OCI-LY7 (cell line): ENCODE measurements at regions not wholly inside any gene's neighbourhood (a gene's known extent, or its start where the extent isn't known, plus 50 kb on each side); places are given as distances from the start of the nearest gene placed in this dataset.

Experiments
- BruUV-seq: library from RNA; stranded (reverse); fragments of 400-500 nt; replicated peaks from 2 replicates; lab custom pipeline; 2021; lab: Mats Ljungman, UMichigan
- CTCF ChIA-PET: fragments of 300-600 bp; sonication (Branson Sonifier 250); formaldehyde crosslinking; loops from one replicate; lab custom pipeline; 2022; ENCODE audit warnings: antibody characterized with exemption; ENCODE audit not compliant: unreplicated experiment; lab: Charles Lee
- POLR2A ChIA-PET: fragments of 300-600 bp; sonication (Branson Sonifier 250); formaldehyde crosslinking; loops from one replicate; lab custom pipeline; 2022; ENCODE audit warnings: antibody characterized with exemption; lab: Charles Lee
- DNase-seq: peaks from one replicate; pipeline ENCODE4 v3.0.0-alpha.2; 2015; ENCODE audit warnings: low spot score
- H2AFZ ChIP-seq: fragments of 200-600 bp; sonication (generic), shearing (Covaris generic); 2 replicates; pipeline ENCODE4 v1.6.1; 2014; ENCODE audit warnings: mild to moderate bottlenecking, antibody characterized with exemption, low read length, moderate library complexity
- H3K27ac ChIP-seq: fragments of 200-600 bp; sonication (generic); 2 replicates; pipeline ENCODE4 v1.5.1; 2014; ENCODE audit warnings: mixed run types, low read depth, mild to moderate bottlenecking, moderate library complexity, low read length, inconsistent platforms; ENCODE audit not compliant: poor library complexity, severe bottlenecking
- H3K36me3 ChIP-seq: fragments of 200-600 bp; sonication (generic); 2 replicates; pipeline ENCODE4 v1.6.1; 2014; ENCODE audit warnings: mild to moderate bottlenecking, antibody characterized with exemption, low read length, moderate library complexity, mixed read lengths; ENCODE audit not compliant: insufficient read depth
- H3K4me1 ChIP-seq: fragments of 200-600 bp; sonication (generic); 2 replicates; pipeline ENCODE4 v1.5.1; 2014; ENCODE audit warnings: mild to moderate bottlenecking, low read length; ENCODE audit not compliant: insufficient read depth, poor library complexity, severe bottlenecking
- H3K4me2 ChIP-seq: fragments of 200-600 bp; sonication (generic); 2 replicates; pipeline ENCODE4 v1.6.1; 2014; ENCODE audit warnings: mild to moderate bottlenecking, low read length
- H3K4me3 ChIP-seq: fragments of 200-600 bp; sonication (generic); 2 replicates; pipeline ENCODE4 v1.5.1; 2014; ENCODE audit warnings: mild to moderate bottlenecking, low read depth, low read length; ENCODE audit not compliant: poor library complexity, severe bottlenecking
- H3K79me2 ChIP-seq: fragments of 200-600 bp; sonication (generic); 2 replicates; pipeline ENCODE4 v1.6.1; 2016; ENCODE audit warnings: low read depth, mild to moderate bottlenecking, low read length, moderate library complexity, mixed read lengths; ENCODE audit not compliant: insufficient read depth
- H3K9me2 ChIP-seq: fragments of 200-600 bp; sonication (generic); 2 replicates; pipeline ENCODE4 v1.6.1; 2016; ENCODE audit warnings: mild to moderate bottlenecking, low read length, mixed read lengths; ENCODE audit not compliant: insufficient read depth
- H3K9me3 ChIP-seq: fragments of 200-600 bp; sonication (generic); 2 replicates; pipeline ENCODE4 v1.6.1; 2014; ENCODE audit warnings: mild to moderate bottlenecking, mixed run types, low read length, mixed read lengths
- H4K20me1 ChIP-seq: fragments of 200-600 bp; sonication (generic); 2 replicates; pipeline ENCODE4 v1.6.1; 2014; ENCODE audit warnings: mild to moderate bottlenecking, antibody characterized with exemption, low read length, moderate library complexity, mixed read lengths; ENCODE audit not compliant: insufficient read depth
- CTCF ChIP-seq: fragments of 200-600 bp; sonication (generic); conservative IDR thresholded peaks from 2 replicates; pipeline ENCODE4 v1.5.1; 2014; ENCODE audit warnings: mild to moderate bottlenecking, antibody characterized with exemption, low read length, moderate library complexity, mixed read lengths
- EZH2phosphoT487 ChIP-seq: fragments of 200-600 bp; sonication (generic); IDR thresholded peaks from 2 replicates; pipeline ENCODE4 v1.6.1; 2018; ENCODE audit warnings: low read depth, borderline replicate concordance, mild to moderate bottlenecking, mixed run types, antibody characterized with exemption, low read length, moderate library complexity, mixed read lengths
- intact Hi-C: fragments of 100-400 bp; cut with micrococcal nuclease; formaldehyde crosslinking; loops from one replicate; pipeline ENCODE4 v1.10.0; 2022; ENCODE audit not compliant: unreplicated experiment

GRCh38 chr14:25521616-25522015, 471.7 kb upstream of the STXBP6 start:
- Histone ChIP-seq H3K9me2 (no peaks in the 10 kb centered on the region), H3K4me1 (no peaks in the 10 kb centered on the region), H3K36me3 (no peaks in the 10 kb centered on the region), H3K4me3 (no peak overlapping the region), H3K9me3 (no peaks in the 10 kb centered on the region), H4K20me1 (no peaks in the 10 kb centered on the region), H2AFZ (no peak overlapping the region), H3K27ac (no peak overlapping the region), H3K79me2 (no peaks in the 10 kb centered on the region), H3K4me2 (no peak overlapping the region)
- no TSS peak for BruUV-seq
- DNase-seq: no peak
- intact Hi-C loops: no loop called here
- POLR2A ChIA-PET: no interaction called here
- CTCF ChIA-PET: no interaction called here
- TF ChIP-seq EZH2phosphoT487: no peak
- no peak for TF ChIP-seq CTCF

- ChIA-PET CTCF (no interaction called here), POLR2A (interaction anchor here (0.7 kb wide), 1 partner anchor 1072 kb away, joined by 3 read pairs; no protein-coding TSS in a partner anchor)
- no peaks in the 10 kb centered on the region for H4K20me1 ChIP-seq
- no peak for DNase-seq
- H3K4me1 ChIP-seq: no peaks in the 10 kb centered on the region
- no peak overlapping the region for H3K27ac ChIP-seq
- no peak for TF ChIP-seq EZH2phosphoT487
- no peak for TF ChIP-seq CTCF
- no peaks in the 10 kb centered on the region for H3K9me3 ChIP-seq
- BruUV-seq: no TSS peak
- intact Hi-C loops: no loop called here
- H3K36me3 ChIP-seq: no peaks in the 10 kb centered on the region
- no peak overlapping the region for H2AFZ ChIP-seq
- H3K9me2 ChIP-seq: no peaks in the 10 kb centered on the region
- no peak overlapping the region for H3K4me2 ChIP-seq
- H3K4me3 ChIP-seq: no peak overlapping the region
- no peaks in the 10 kb centered on the region for H3K79me2 ChIP-seq
Measured at GRCh38 chr14:25520821-25521220, 470.9 kb upstream of the STXBP6 start.

DNA sequence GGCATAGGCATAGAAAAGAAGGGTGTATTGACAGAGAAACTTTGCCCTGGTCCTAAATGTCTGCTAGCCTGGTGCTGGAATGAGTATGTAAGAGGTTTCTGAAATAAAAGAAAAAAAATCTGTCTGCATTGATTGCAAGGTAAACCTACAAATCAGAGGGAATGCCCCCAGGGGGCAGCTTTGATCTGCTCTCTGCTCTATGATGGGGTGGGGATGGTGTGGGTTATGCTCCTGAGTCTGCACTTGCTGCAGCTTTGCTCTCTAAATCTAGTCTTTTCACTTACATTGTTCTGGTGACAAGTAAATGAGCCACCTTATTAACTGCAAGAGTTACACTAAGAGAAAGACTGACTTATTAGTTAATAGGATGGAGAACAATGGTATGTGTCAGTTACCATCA, 468.4 kb upstream of the STXBP6 start:
- no peak for TF ChIP-seq EZH2phosphoT487
- no peak for TF ChIP-seq CTCF
- intact Hi-C loops: no loop called here
- Histone ChIP-seq H4K20me1 (no peaks in the 10 kb centered on the region), H3K4me2 (no peak overlapping the region), H3K4me1 (no peaks in the 10 kb centered on the region), H3K4me3 (no peak overlapping the region), H2AFZ (no peak overlapping the region), H3K9me2 (no peaks in the 10 kb centered on the region), H3K36me3 (no peaks in the 10 kb centered on the region), H3K9me3 (no peaks in the 10 kb centered on the region), H3K27ac (no peak overlapping the region), H3K79me2 (no peaks in the 10 kb centered on the region)
- BruUV-seq: no TSS peak
- POLR2A ChIA-PET: no interaction called here
- DNase-seq: no peak
- CTCF ChIA-PET: no interaction called here
